ENCODE measurements at regions not wholly inside any gene's neighbourhood (a gene's known extent, or its start where the extent isn't known, plus 50 kb on each side); places are given as distances from the start of the nearest gene placed in this dataset.
"Not testable (repeated sequence)": the region's sequence is repeated elsewhere in the genome, so short reads cannot be mapped to it uniquely, and the experiment has no call there.

DNA sequence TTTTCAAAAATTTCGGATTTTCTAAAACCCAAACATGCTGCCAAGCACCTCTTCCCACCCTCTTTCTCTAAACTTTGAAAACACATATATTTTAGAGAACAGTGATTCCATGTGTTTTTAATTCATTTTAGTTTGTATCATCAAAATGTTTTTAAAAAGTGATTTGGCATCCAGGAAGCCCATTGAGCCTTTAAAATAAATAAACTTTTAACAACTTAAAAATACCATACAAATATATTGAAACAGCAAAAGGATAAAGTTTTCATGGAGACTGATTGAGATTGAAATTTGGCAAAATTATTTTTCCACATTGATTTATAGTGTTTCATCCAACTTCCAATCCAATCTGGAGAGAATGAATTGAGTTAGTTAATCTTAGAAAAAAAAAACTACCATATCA, 374.7 kb downstream of the CD109 start:
- no peak for DNase-seq

DNA sequence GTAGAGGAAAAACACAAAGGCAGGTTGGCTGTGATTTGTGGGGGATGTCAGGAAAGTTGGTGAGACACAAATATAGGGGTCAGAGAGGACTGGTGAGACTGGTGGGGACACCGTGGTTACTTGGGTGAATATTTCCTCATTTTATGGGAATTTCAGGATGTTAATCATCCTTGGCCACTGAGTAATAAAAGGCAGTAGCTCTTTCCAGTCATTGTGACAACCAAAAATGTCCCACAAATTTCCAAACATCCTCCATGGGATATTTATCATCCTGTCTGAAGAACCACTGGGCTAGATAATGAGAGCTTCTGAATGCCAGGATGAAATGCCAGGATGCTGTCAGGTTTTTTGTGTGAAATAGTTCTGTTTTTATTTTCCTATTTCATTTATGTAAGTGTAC, 374.1 kb downstream of the CD109 start:
- DNase-seq = no peak

DNA sequence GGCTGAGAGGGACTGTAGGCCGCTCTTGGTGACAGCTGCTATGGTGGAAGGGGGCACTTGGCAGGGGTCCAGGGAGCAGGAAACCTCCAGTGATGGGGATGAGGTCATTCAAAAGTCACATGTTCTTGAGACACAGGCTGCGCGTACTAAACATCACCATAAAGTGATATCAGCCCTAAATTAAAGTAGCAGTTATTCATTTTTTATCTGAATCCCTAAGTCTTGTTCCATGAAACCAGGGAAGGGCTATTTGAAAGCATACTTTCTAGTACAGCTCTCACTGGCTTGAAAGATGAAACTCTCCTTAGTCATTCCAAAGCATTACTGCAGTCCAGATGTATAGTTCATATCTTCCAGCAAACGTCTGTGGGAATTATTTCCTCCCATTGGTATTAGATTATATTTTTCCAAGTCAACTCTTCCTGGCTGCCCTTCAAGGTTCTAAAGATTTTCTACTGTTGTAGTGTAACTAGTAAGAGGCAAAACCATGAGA, 373.1 kb downstream of the CD109 start:
- no peak for DNase-seq

DNA sequence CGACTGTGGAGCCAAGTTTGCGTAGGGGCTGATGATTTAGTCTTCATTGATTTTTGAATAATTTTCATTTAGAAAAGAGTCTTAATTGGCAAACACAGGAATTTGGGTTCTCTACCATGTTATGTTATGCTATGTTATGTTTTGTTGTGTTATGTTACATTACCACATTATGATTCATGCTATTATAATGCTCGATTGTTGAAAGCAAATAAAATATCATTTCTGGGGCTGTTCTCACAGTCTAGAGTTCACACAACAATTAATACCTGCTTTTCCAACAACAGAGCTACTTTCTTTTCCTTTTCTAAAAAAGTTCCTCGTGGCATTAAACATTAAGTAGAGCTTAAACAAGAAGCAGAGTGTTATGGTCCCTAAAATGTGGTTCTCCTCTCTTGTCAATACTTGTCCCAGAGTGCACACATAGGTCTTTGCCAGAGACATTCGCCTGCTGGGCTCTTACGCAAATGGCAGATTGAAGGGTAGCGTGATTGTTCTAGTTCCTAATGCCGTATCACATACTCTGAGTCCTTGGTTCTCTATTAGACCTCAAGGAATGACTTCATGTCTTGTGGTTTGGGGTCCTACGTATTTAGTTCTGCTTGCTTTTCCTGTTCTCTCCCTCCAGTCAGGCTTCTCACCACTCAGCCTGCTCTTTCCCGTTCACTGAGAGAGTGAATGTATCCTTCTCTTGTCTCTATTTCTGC, 370.3 kb downstream of the CD109 start:
- DNase-seq = no peak

DNA sequence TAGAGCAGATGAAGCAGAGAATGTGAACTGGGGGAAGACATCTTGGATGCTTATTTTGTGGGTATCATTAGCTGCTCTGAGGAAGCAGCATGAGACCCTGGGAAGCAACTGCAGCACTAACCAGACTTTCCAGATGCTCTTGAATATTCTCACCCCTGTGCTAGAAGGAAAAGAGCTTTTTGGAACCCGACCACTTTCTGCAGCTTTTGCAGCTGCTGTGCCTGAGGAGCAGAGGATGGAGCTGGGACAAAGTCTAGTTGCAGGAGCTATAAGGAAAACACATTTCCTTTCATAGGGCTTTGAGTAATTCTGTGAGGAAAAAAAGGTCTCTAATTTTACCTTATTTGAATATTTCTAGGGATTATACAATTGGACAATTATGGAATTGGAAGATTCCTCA, 369.7 kb downstream of the CD109 start:
- no peak for DNase-seq

DNA sequence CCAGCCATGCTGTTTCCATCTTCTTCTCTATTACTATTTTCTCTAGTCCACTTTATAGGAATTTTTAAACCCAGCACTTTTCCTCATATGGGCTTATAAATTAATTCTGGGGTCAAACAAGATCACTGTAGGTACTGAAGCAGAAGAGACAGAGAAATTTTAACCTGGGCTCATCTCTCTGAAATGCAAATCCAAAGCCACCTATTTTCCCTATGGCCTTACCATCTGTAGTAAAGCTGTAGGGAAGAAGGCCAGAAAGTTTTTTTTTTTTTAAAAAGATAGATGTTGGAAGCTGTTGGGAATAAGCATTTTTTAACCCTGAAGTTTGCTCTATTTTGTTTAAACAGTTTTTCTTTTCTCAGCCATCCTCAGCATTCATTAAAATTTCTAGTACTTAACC, 367.4 kb downstream of the CD109 start:
- no peak for DNase-seq

DNA sequence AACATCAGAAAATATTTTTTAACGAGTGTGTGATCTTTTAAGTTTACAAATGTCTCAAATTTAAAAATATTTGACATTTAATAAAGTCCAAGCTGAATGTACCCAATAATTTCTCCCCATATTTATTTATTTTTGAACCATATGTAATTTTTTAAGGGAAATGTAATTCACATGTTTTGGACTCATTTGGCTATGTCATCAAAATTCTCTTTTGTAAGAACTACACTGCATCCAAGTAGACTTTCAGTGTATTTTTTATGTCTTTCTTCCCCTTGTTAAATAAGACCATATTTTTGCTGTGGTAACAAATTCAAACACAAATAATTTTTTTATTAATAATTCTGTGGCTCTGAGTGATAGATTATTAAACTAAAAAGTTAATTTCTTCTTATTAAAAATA, 365.2 kb downstream of the CD109 start:
- no peak for DNase-seq

DNA sequence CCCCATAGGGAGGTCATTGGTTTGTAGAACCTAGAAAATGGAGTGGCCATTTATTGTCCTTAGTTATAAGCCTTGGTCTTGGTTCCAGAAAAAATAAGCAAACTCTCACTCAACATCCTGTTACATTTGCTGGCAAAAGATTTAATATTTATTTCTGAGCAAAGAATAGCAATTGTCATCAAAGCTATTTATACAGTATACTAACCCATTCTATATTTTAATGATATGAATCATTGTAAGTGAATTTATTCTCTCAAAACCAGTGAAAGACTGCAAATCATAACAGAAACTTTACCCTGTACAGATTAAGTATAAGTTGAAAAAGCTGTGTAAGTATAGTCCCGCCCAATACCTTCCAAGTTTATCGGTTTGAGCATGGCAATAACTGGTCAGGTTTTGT, 364.4 kb downstream of the CD109 start:
- DNase-seq = no peak

DNA sequence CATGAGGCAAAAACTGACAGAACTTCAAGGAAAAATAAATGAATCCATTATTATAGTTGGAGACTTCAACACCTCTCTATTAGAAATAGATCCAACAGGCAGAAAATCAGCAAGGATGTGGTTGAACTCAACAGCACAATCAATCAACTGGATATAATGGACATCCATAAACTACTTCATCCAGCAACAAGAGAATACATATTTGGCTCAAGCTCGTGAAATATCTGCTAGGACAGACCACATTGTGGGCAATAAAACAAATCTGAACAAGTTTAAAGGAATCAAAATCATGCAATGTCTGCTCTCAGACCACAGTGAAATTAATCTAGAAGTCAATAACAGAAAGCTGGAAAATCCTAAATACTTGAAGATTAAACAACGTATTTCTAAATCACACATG, 362.6 kb downstream of the CD109 start:
- DNase-seq = no peak

DNA sequence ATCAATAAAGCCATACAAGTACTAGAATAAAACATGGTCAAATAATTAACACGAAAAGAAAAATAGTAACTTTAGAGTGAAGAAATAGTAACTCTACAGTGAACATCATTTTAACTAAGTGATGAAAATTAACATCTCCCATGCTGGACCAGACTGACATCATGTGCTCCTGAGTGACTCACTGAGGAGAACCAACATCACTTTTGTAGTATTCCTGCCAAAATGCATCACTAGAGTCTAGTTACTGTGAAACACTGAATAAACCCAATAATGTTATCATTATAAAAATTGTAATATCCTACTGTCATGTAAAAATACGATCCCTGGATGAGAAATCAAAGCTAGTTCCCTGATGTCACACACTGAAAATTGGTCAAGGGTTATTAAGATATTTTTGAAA, 361.3 kb downstream of the CD109 start:
- no peak for DNase-seq

DNA sequence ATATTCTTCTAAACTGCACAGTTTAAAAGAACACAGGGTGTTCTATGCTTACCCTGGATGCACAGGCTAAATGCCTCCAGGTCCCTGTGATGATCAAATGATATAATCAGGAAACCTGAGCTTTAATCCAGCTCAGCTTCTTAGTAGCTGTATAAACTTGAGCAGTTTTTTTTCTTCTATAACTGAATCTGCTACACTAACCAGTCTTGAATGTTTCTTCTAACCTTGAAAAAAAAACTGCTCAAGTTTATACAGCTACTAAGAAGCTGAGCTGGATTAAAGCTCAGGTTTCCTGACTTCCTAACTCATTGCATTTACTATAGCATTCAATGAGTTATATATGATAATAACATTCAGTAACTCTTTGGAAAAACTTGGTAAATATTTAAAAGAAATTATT, 358.2 kb downstream of the CD109 start:
- no peak for DNase-seq

DNA sequence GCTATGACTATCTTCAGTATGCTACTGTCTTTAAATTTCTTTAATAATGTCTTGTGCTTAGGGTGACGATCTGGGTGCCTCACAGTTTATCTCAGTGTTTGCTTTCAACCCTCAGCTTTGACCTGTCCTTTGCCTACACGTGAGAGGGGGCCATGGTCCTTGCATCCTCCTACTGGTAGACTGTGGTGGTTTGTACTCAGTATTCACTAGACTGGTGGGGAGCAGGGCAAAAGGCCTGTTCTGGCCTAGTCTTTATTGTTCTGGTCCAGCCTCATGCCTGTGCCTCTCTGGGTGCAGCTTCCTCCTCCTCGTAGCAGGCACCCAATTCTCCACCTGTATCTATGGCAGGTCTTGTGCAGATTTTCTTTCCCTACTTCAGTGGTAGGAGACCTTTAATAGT, 354.9 kb downstream of the CD109 start:
- no peak for DNase-seq

DNA sequence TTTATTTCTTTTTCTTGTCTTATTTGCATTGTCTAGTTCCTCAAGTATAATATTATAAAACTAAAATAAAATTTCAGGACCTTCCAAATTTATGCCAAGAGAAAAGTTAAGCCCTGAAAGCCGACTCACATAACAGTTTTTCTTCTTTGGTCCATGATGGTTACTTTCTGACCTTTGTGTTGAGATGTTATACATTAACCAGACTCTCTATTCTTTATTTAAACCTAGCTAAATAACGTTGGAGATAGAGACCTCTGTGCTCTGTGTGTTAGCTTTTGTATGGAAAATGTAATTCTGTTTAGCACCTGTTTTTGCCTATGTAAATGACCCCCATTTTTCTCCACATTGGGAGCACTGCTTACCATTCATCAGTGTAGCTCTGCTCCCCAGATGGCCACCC, 352.4 kb downstream of the CD109 start:
- DNase-seq = no peak

DNA sequence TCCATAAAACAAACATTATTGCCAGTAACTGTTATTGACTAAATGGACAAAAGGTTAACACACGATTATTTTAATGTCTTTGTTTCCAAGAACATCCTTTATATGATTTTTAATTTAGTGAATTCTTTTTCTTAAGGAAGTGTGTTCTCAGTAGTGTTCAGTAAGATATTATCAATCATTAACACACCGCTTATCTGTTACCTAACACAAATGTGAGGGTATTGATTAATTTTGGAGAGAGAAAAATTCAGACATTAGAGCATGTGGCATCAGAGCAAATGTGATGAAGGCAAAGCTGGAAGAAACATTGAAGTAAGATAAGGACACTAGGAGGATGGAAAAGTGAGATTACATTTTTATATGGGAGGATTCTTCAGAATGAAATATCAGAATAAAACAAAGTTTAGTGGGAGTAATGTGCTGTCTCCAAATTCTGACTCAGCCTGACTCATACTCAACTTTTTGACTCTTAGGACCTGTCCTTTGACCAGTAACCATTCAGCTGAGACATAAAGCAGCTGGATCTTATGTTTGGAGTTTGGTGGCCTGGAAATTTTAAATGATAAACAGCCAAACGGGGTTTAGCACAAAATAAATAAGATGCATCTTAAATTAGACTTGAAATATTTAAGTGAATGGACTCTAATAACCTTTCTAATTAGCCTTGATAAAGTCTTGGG, 348.6 kb downstream of the CD109 start:
- no peak for DNase-seq

DNA sequence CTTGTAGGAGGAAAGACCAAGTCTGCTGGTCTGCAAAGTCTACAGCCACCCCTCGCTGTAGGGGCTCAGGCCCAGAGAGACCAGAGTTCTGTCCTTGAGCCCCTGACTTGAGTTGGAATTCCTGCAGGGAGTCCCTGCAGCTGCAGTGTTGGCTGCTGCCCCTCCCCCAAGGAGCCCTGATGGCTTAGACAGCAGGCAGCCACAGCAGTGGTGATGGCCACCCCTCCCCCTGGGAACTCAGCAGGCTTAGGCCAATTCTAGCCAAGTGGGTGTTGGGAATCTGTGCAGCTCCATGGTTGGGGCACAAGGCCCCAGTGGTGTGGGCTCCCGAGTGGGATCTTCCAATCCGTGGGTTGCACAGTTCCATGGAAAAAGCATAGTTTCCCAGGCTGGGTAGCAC, 345.4 kb downstream of the CD109 start:
- DNase-seq = no peak

DNA sequence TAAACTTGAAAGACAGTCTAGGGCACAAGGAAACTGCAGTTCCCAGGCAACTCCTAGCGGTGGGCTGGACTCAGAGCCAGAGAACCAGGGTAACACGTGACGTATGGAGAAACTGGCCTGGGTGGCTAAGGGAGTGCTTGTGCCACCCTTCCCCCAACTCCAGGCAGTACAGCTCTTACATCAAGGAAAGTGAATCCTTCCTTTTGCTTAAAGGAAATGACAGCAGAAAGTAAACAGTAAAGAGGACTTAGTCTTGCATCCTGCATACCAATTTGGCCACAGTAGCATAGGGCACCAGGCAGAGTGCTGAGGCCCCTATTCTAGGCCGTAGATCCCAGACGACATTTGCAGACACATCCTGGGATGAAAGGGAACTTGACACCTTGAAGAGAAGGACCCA, 322.8 kb downstream of the CD109 start:
- DNase-seq = no peak

DNA sequence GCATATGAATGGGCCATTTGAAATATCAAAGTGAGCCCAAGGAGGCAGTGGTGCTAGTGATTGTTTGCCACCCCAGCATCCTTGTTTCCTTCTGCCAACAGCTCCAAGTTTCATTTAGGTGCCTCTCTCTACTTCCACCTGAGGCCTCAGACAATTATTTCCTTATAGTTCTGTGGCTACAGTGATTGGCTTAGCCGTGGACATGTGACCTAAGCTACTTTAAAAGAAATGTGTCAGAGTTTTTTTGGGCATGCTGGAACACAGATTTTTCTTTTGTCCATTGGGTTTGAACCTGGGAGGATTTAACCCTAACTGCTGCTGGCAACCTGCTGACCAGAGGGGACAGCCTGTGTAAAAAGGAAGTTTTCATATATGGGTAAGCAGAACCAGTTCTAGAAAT, 319.4 kb downstream of the CD109 start:
- DNase-seq = no peak

DNA sequence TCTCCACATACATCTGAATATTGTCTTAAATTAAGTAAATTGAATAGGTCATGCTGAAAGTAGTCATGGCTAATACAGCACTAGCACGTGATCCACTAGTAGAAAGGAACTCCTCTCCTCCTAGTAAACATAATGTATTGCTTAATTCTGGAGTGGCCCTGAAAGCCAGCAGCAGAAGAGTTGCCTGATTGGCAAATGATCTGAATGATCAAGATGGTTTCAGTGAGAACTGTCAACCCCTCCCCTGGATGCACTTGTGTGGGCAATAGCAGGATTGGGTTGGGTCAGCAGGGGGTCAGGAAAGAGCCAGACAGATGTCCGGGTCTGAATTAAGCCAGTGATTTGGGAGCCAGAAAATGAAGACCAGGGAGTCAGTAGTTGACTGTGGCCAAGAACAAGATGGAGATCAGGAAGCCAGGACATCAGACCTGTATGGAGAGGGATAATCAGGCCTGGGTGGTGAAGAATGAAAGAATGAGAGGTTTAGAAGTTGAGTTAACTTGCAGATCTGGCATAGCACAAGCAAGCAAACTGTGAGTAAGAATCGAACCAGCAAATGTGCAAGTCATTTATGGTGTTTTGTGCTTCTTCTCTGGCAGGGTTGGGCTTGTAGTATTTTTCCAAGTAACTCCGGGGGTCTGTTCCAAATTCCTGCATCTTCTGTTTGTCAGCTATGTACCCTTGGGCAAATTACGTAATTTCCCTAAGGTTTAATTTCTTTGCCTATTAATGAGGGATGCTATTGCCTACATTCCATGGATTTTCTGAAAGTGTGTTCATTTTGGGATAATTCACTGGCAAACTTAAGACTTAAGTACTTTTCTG, 304.9 kb downstream of the CD109 start:
- DNase-seq = no peak

DNA sequence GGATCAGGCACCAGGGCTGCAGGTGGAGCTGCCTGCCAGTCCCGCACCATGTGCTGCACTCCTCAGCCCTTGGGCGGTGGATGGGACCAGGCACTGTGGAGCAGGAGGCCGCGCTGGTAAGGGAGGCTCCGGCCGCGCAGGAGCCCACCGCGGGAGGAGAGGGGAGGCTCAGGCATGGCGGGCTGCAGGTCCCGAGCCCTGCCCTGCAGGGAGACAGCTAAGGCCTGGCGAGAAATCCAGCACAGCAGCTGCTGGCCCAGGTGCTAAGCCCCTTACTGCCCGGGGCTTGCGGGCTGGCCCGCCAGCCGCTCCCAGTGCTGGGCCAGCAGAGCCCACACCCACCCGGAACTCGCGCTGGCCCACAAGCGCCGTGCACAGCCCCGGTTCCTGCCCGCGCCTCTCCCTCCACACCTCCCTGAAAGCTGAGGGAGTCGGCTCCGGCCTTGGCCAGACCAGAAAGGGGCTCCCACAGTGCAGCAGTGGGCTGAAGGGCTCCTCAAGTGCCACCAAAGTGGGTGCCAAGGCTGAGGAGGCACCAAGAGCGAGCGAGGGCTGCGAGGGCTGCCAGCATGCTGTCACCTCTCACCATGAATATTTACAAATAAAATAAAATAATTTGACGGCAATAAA, 294.7 kb downstream of the CD109 start:
- DNase-seq = not testable (repeated sequence)

DNA sequence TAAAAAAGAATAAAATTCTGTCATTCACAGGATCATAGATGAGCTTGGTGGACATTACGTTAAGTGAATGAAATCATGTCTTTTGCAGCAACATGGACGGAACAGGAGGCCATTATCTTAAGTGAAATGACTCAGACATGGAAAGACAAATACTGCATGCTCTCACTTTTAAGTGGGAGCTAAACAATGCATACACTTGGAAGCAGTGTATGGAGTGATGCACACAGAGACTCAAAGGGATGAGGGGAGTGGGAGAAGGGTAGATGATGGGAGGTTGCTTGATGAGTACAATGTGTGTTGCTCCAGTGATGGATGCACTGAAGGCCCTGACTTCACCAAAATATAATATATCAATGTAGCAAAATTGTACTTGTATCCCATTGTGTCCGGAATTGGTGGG, 293.4 kb downstream of the CD109 start:
- no peak for DNase-seq

DNA sequence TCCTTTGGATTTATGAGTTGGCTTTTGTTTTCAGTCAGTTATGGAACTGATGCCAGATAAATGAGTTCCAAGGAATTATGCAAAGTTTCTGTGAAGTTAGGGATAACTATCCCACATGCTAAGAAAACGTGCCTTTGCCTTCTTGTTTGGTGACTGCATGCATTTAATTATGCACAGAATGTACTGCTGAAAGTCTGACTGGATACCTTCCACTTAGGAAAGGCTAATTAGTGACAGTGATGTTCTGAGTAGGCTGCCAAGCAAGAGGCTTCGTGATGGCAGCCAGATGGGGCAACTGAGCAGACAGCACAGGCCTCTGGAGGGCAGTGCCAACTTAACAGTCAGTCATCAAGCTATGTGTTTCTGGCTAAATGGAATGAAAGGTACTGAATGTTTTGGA, 289.9 kb downstream of the CD109 start:
- DNase-seq = no peak

DNA sequence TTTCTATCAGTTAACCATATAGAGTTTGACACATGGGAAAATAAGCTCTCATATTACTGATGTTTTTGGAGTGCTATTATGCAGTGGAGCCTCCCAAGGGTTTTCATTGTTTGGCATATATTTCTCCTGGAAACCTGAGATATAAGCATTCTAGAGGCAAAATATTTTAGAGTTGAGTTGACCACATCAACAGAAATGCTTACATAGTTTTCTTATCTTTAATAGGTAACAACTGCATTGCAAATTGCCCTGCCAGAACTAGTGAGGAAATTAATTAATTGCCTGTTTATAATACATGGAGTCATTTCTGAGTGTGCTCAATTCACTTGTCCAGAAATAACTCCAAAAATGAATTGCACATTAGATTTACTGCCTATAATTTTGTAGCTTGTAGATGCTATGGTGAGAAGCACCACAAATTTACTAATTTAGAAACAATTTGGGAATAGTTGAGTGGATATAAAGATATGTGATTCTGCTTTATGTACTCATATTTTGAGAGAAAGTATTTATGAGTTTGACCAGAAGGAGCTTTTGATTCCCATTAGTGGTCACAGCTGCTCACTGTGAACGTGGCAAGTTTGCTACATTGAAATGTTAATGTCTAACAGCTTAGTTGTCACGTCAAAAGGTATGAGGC, 288.7 kb downstream of the CD109 start:
- DNase-seq = no peak

DNA sequence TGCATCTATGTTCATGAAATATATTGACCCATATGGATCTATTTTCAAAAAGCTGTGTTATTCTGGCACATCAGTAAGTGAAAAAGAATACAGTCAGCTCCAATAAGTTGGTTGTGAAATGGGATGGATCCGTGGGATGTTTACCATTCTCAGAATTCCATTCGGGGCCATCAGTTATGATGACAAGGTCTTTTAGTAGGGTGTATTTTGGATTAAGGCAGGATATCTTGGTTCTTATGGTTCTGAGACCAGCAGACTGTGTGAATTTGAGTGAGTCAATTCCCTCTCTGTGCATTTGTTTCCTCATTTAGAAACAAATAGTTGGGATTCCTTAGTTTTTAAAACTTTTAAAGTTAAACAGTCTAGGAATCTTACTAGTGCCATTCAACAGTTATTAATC, 287.4 kb downstream of the CD109 start:
- no peak for DNase-seq

Data from T-helper 1 cell (primary cell).